HepG2 (cell line): ENCODE measurements at regions not wholly inside any gene's neighbourhood (a gene's known extent, or its start where the extent isn't known, plus 50 kb on each side); places are given as distances from the start of the nearest gene placed in this dataset.

Experiments
- ATAC-seq: fragments of 200-7000 bp; cut with Tn5 transposase; 3 replicates; pipeline ENCODE4 v1.9.1; 2020; ENCODE audit warnings: mild to moderate bottlenecking, moderate library complexity
- BruUV-seq: library from RNA; stranded (reverse); fragments of 400-500 nt; replicated peaks from 2 replicates; lab custom pipeline; 2021; lab: Mats Ljungman, UMichigan
- CTCF ChIA-PET: fragments of 300-600 bp; formaldehyde crosslinking; extraction: SDS; loops from one replicate; lab custom pipeline; 2021; ENCODE audit warnings: low total read pairs, inconsistent platforms, low intra/inter-chr PET ratio; lab: Yijun Ruan, JAX
- POLR2A ChIA-PET: fragments of 350-600 bp; sonication (Branson Sonifier 250); formaldehyde crosslinking; loops from one replicate; lab custom pipeline; 2020; ENCODE audit warnings: antibody characterized with exemption, inconsistent platforms; lab: Yijun Ruan, JAX
- DNase-seq: peaks from one replicate; pipeline ENCODE4 v3.0.0-alpha.2; 2015; ENCODE audit warnings: low spot score
- FAIRE-seq: peaks from 3 replicates; lab custom pipeline; 2011; peaks lifted over from hg19 to GRCh38; lab: Jason Lieb, UNC
- H2AFZ ChIP-seq: one replicate; pipeline ENCODE4 v1.6.1; 2011; ENCODE audit warnings: low read length, inconsistent platforms
- H3K27ac ChIP-seq: fragments of 300-600 bp; 3 replicates; pipeline ENCODE4 v1.8.0; 2011; ENCODE audit warnings: mixed run types, mild to moderate bottlenecking, mixed read lengths, low read length, inconsistent platforms; ENCODE audit not compliant: insufficient read depth; ENCODE audit errors: extremely low read length
- H3K27me3 ChIP-seq, 2 experiments: fragments of 200-600 bp in 1 of 2; 2 replicates in 1 of 2; 3 replicates in 1 of 2; pipeline versions ENCODE4 v1.6.0 to v1.8.0; 2011; ENCODE audit warnings: low read length in 2 of 2, mild to moderate bottlenecking in 2 of 2, moderate library complexity in 2 of 2, inconsistent platforms in 1 of 2; ENCODE audit not compliant: insufficient read depth in 2 of 2, control insufficient read depth in 1 of 2
- H3K36me3 ChIP-seq, 2 experiments: fragments of 200-600 bp in 1 of 2; replicated peaks in 1 of 2; 2 replicates in 1 of 2; 3 replicates in 1 of 2; pipeline versions ENCODE4 v1.5.1 to v1.8.0; 2011; ENCODE audit warnings: low read length in 2 of 2, inconsistent platforms in 1 of 2; ENCODE audit not compliant: insufficient read depth in 2 of 2, control insufficient read depth in 1 of 2
- H3K4me1 ChIP-seq: 2 replicates; pipeline ENCODE4 v1.5.1; 2012; ENCODE audit warnings: low read length, inconsistent platforms; ENCODE audit not compliant: insufficient read depth
- H3K4me2 ChIP-seq: 2 replicates; pipeline ENCODE4 v1.6.0; 2011; ENCODE audit warnings: low read depth, low read length, inconsistent platforms
- H3K4me3 ChIP-seq, 3 experiments: fragments of 200-600 bp in 1 of 3; sonication (generic), shearing (Covaris generic) in 1 of 3; replicated peaks in 1 of 3; 2 replicates each; pipeline ENCODE4 v1.5.1; 2011 to 2016; ENCODE audit warnings: low read length in 3 of 3, inconsistent platforms in 2 of 3, low read depth in 2 of 3, mild to moderate bottlenecking in 2 of 3, control low read depth in 1 of 3, mixed read lengths in 1 of 3; ENCODE audit not compliant: insufficient read depth in 1 of 3
- H3K79me2 ChIP-seq: one replicate; pipeline ENCODE4 v1.6.1; 2011; ENCODE audit warnings: low read length, inconsistent platforms; ENCODE audit not compliant: insufficient read depth
- H3K9ac ChIP-seq: 2 replicates; pipeline ENCODE4 v1.6.0; 2011; ENCODE audit warnings: mild to moderate bottlenecking, low read depth, low read length, inconsistent platforms; ENCODE audit not compliant: insufficient read depth
- H3K9me3 ChIP-seq: 2 replicates; pipeline ENCODE4 v1.5.1; 2012; ENCODE audit warnings: mild to moderate bottlenecking, low read length
- H4K20me1 ChIP-seq: 2 replicates; pipeline ENCODE4 v1.6.0; 2011; ENCODE audit warnings: inconsistent platforms, mild to moderate bottlenecking, low read length, moderate library complexity; ENCODE audit not compliant: insufficient read depth
- ATM ChIP-seq: fragments of 450-650 bp; IDR thresholded peaks from 2 replicates; pipeline ENCODE4 v1.7.1; 2017; ENCODE audit warnings: mild to moderate bottlenecking, borderline replicate concordance
- EEA1 ChIP-seq: sonication (generic); formaldehyde crosslinking; IDR thresholded peaks from 2 replicates; pipeline ENCODE4 v1.5.1; 2020; ENCODE audit warnings: mild to moderate bottlenecking, missing genetic modification reagents, borderline replicate concordance
- GATAD2A ChIP-seq: IDR thresholded peaks from 2 replicates; pipeline ENCODE4 v1.6.1; 2016
- GZF1 ChIP-seq: sonication (generic); formaldehyde crosslinking; IDR thresholded peaks from 2 replicates; pipeline ENCODE4 v1.5.1; 2020; ENCODE audit warnings: mild to moderate bottlenecking, missing genetic modification reagents
- MBNL3 ChIP-seq: fragments of 250-450 bp; sonication (Bioruptor Pico); conservative IDR thresholded peaks from 2 replicates; pipeline ENCODE4 v1.8.0; 2022; ENCODE audit warnings: mild to moderate bottlenecking, inconsistent platforms
- MZF1 ChIP-seq: sonication (generic); formaldehyde crosslinking; IDR thresholded peaks from 2 replicates; pipeline ENCODE4 v1.8.1; 2023; ENCODE audit warnings: mild to moderate bottlenecking, missing genetic modification reagents, borderline replicate concordance
- REPIN1 ChIP-seq: sonication (generic); formaldehyde crosslinking; IDR thresholded peaks from 2 replicates; pipeline ENCODE4 v1.8.0; 2022; ENCODE audit warnings: missing genetic modification reagents, low read depth, mild to moderate bottlenecking, borderline replicate concordance
- YEATS4 ChIP-seq: sonication (generic); formaldehyde crosslinking; IDR thresholded peaks from 2 replicates; pipeline ENCODE4 v1.4.0; 2020; ENCODE audit warnings: missing genetic modification reagents, borderline replicate concordance
- ZMYM3 ChIP-seq: sonication (generic); formaldehyde crosslinking; IDR thresholded peaks from 2 replicates; pipeline ENCODE4 v1.5.1; 2020; ENCODE audit warnings: mild to moderate bottlenecking, missing genetic modification reagents
- ZNF318 ChIP-seq: sonication (generic); formaldehyde crosslinking; IDR thresholded peaks from 2 replicates; pipeline ENCODE4 v1.4.0; 2020; ENCODE audit warnings: mild to moderate bottlenecking, missing genetic modification reagents
- ZNF639 ChIP-seq: conservative IDR thresholded peaks from 2 replicates; pipeline ENCODE4 v1.6.1; 2018; ENCODE audit warnings: missing genetic modification reagents
- WGBS: methylation state at CpG from one replicate; pipeline ENCODE4 v1.1.6; 2017; ENCODE audit warnings: low lambda C conversion rate; 5-methylcytosine and 5-hydroxymethylcytosine counted together
- in situ Hi-C: cut with HindIII; loops from 2 replicates; pipeline ENCODE4 v1.10.0; 2017; ENCODE audit warnings: low pct_unique_long_range_greater_than_20kb; ENCODE audit not compliant: extremely low pct_ligation_motif_present
- intact Hi-C: fragments of 100-400 bp; cut with micrococcal nuclease; formaldehyde crosslinking; loops from one replicate; pipeline ENCODE4 v1.10.0; 2022; ENCODE audit not compliant: unreplicated experiment
- TF ChIP-seq, protein P1 (sequence below): sonication (generic); formaldehyde crosslinking; IDR thresholded peaks from 2 replicates; pipeline ENCODE4 v1.8.0; 2023; ENCODE audit warnings: mild to moderate bottlenecking, missing genetic modification reagents
- TF ChIP-seq, protein P2 (sequence below): sonication (generic); formaldehyde crosslinking; IDR thresholded peaks from 2 replicates; pipeline ENCODE4 v1.5.1; 2020; ENCODE audit warnings: mild to moderate bottlenecking, missing genetic modification reagents, moderate library complexity
- TF ChIP-seq, protein P3 (sequence below): sonication (generic); formaldehyde crosslinking; IDR thresholded peaks from 2 replicates; pipeline ENCODE4 v1.4.0; 2020; ENCODE audit warnings: mild to moderate bottlenecking, missing genetic modification reagents

DNA sequence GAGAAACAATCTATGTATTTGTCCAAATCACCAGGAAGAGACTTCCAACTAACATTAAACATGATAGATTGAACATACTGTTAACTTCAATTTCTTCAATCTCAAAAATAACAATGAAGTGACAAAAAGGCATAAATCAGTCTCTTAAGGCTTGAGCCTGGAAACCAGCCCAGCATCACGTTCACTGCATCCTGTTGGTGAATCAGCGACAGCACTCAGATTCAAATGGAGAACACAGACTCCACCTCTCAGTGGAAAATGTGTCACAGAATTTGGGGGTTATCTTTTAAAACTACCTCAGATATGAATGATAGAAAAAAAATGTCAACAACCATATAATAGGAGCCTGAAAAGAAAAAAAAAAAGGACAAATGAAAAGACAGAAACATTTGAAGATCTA is 212.0 kb downstream of the MINAR1 start:
- no TSS peak for BruUV-seq
- WGBS: 49% methylated on average over 2 of the region's 2 CpGs
- in situ Hi-C loops: no loop called here
- TF ChIP-seq ZNF318 (CRISPR knock-in tag) (no peak), ZNF639 (no peak), MBNL3 (no peak), GATAD2A (CRISPR knock-in tag) (no peak), YEATS4 (no peak), GZF1 (no peak), MZF1 (no peak), ATM (no peak), ZMYM3 (no peak), REPIN1 (no peak), EEA1 (no peak)
- TF ChIP-seq, protein P1, sequence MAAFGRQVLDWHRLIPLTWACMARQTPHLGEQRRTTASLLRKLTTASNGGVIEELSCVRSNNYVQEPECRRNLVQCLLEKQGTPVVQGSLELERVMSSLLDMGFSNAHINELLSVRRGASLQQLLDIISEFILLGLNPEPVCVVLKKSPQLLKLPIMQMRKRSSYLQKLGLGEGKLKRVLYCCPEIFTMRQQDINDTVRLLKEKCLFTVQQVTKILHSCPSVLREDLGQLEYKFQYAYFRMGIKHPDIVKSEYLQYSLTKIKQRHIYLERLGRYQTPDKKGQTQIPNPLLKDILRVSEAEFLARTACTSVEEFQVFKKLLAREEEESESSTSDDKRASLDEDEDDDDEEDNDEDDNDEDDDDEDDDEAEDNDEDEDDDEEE: no peak
- TF ChIP-seq, protein P2, sequence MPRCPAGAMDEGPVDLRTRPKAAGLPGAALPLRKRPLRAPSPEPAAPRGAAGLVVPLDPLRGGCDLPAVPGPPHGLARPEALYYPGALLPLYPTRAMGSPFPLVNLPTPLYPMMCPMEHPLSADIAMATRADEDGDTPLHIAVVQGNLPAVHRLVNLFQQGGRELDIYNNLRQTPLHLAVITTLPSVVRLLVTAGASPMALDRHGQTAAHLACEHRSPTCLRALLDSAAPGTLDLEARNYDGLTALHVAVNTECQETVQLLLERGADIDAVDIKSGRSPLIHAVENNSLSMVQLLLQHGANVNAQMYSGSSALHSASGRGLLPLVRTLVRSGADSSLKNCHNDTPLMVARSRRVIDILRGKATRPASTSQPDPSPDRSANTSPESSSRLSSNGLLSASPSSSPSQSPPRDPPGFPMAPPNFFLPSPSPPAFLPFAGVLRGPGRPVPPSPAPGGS (CRISPR knock-in tag): no peak
- TF ChIP-seq, protein P3, sequence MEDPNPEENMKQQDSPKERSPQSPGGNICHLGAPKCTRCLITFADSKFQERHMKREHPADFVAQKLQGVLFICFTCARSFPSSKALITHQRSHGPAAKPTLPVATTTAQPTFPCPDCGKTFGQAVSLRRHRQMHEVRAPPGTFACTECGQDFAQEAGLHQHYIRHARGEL (CRISPR knock-in tag): no peak

More for the DNA sequence above, 212.0 kb downstream of the MINAR1 start:
- DNase-seq (no peak), ATAC-seq (no peak), FAIRE-seq (no peak)
- peaks cover 8% of the 10 kb centered on the region for H3K4me1 ChIP-seq
- H3K27ac ChIP-seq: no peak overlapping the region
- CTCF ChIA-PET: no interaction called here
- intact Hi-C loops: no loop called here
- H3K4me2 ChIP-seq: no peak overlapping the region
- no peak overlapping the region for H3K4me3 ChIP-seq
- no peak overlapping the region for H3K9ac ChIP-seq
- no peaks in the 10 kb centered on the region for H3K36me3 ChIP-seq
- H3K9me3 ChIP-seq: no peaks in the 10 kb centered on the region
- H3K79me2 ChIP-seq: no peaks in the 10 kb centered on the region
- H4K20me1 ChIP-seq: no peaks in the 10 kb centered on the region
- no peak overlapping the region for H2AFZ ChIP-seq
- no peaks in the 10 kb centered on the region for H3K27me3 ChIP-seq
- POLR2A ChIA-PET: no interaction called here
